Osteoblast (primary cell): ENCODE measurements at regions not wholly inside any gene's neighbourhood (a gene's known extent, or its start where the extent isn't known, plus 50 kb on each side); places are given as distances from the start of the nearest gene placed in this dataset.

Experiments used
- DNase-seq: peaks from one replicate; pipeline ENCODE4 v3.0.0; 2011; ENCODE audit warnings: low spot score, mixed read lengths; ENCODE audit not compliant: insufficient read length; ENCODE audit errors: missing footprints
- H2AFZ ChIP-seq: 2 replicates; pipeline ENCODE4 v1.6.0; 2011; ENCODE audit warnings: mild to moderate bottlenecking, low read length
- H3K27ac ChIP-seq: 2 replicates; pipeline ENCODE4 v1.5.1; 2011; ENCODE audit warnings: mild to moderate bottlenecking, low read depth, low read length, moderate library complexity
- H3K27me3 ChIP-seq: 2 replicates; pipeline ENCODE4 v1.6.0; 2012; ENCODE audit warnings: mild to moderate bottlenecking, control low read depth, inconsistent platforms, low read length, moderate library complexity; ENCODE audit not compliant: insufficient read depth
- H3K36me3 ChIP-seq: 2 replicates; pipeline ENCODE4 v1.5.1; 2011; ENCODE audit warnings: mild to moderate bottlenecking, low read length, control low read depth, moderate library complexity; ENCODE audit not compliant: insufficient read depth
- H3K4me1 ChIP-seq: 2 replicates; pipeline ENCODE4 v1.5.1; 2011; ENCODE audit warnings: mild to moderate bottlenecking, low read length, control low read depth, moderate library complexity; ENCODE audit not compliant: insufficient read depth
- H3K4me2 ChIP-seq: 2 replicates; pipeline ENCODE4 v1.6.0; 2011; ENCODE audit warnings: mild to moderate bottlenecking, low read length; ENCODE audit not compliant: insufficient read depth
- H3K4me3 ChIP-seq: fragments of 200-600 bp; sonication (generic); 3 replicates; pipeline ENCODE4 v1.5.1; 2012; ENCODE audit warnings: mild to moderate bottlenecking, low read length, inconsistent platforms; ENCODE audit not compliant: insufficient read depth
- H3K79me2 ChIP-seq: 2 replicates; pipeline ENCODE4 v1.6.0; 2012; ENCODE audit warnings: mild to moderate bottlenecking, low read length, control low read depth, inconsistent platforms; ENCODE audit not compliant: insufficient read depth
- H3K9me3 ChIP-seq: 2 replicates; pipeline ENCODE4 v1.5.1; 2011; ENCODE audit warnings: low read depth, low read length, control low read depth
- H4K20me1 ChIP-seq: 2 replicates; pipeline ENCODE4 v1.6.0; 2012; ENCODE audit warnings: mild to moderate bottlenecking, low read length, control low read depth; ENCODE audit not compliant: insufficient read depth
- CTCF ChIP-seq: IDR thresholded peaks from 2 replicates; pipeline ENCODE4 v1.5.1; 2011; ENCODE audit warnings: mild to moderate bottlenecking, low read depth, low read length, moderate library complexity; ENCODE audit errors: extremely low read depth

- no peaks in the 10 kb centered on the region for H3K79me2 ChIP-seq
- H2AFZ ChIP-seq, result no peak overlapping the region
- no peaks in the 10 kb centered on the region for H3K36me3 ChIP-seq
- TF ChIP-seq CTCF, result no peak
- H3K4me1 ChIP-seq, result no peaks in the 10 kb centered on the region
- H3K27ac ChIP-seq, result no peak overlapping the region
- H4K20me1 ChIP-seq, result no peaks in the 10 kb centered on the region
- H3K27me3 ChIP-seq, result peaks cover 11% of the 10 kb centered on the region
- no peak for DNase-seq
- H3K4me2 ChIP-seq, result no peak overlapping the region
- H3K9me3 ChIP-seq, result no peaks in the 10 kb centered on the region
- H3K4me3 ChIP-seq, result no peak overlapping the region
These were observed 253.5 kb downstream of the SEC61B start for GRCh38 chr9:99475401-99476065.

GRCh38 chr9:99478469-99479027, 256.5 kb downstream of the SEC61B start:
- Histone ChIP-seq H2AFZ (no peak overlapping the region), H3K27ac (no peak overlapping the region), H4K20me1 (no peaks in the 10 kb centered on the region), H3K4me3 (no peak overlapping the region), H3K27me3 (no peaks in the 10 kb centered on the region), H3K36me3 (no peaks in the 10 kb centered on the region), H3K4me2 (no peak overlapping the region), H3K79me2 (no peaks in the 10 kb centered on the region), H3K4me1 (no peaks in the 10 kb centered on the region), H3K9me3 (no peaks in the 10 kb centered on the region)
- no peak for DNase-seq
- no peak for TF ChIP-seq CTCF

- no peak for DNase-seq
- H3K79me2 ChIP-seq, result no peaks in the 10 kb centered on the region
- H3K4me1 ChIP-seq, result no peaks in the 10 kb centered on the region
- no peak overlapping the region for H3K27ac ChIP-seq
- no peaks in the 10 kb centered on the region for H3K36me3 ChIP-seq
- H3K9me3 ChIP-seq, result no peaks in the 10 kb centered on the region
- no peak overlapping the region for H3K4me2 ChIP-seq
- no peak overlapping the region for H2AFZ ChIP-seq
- H3K4me3 ChIP-seq, result no peak overlapping the region
- no peaks in the 10 kb centered on the region for H3K27me3 ChIP-seq
- TF ChIP-seq CTCF, result no peak
- no peaks in the 10 kb centered on the region for H4K20me1 ChIP-seq
These were observed 257.8 kb downstream of the SEC61B start for GRCh38 chr9:99479929-99480328.

GRCh38 chr9:99485459-99485858, 263.4 kb downstream of the SEC61B start:
- Histone ChIP-seq H3K4me2 (no peak overlapping the region), H3K27ac (no peak overlapping the region), H4K20me1 (no peaks in the 10 kb centered on the region), H3K9me3 (no peaks in the 10 kb centered on the region), H3K79me2 (no peaks in the 10 kb centered on the region), H3K4me3 (no peak overlapping the region), H3K27me3 (no peaks in the 10 kb centered on the region), H3K36me3 (no peaks in the 10 kb centered on the region), H3K4me1 (peaks cover 4% of the 10 kb centered on the region), H2AFZ (no peak overlapping the region)
- peak; percentile 66 for DNase-seq
- TF ChIP-seq CTCF, result no peak
